Effector CD8-positive, alpha-beta T cell (primary cell): ENCODE measurements at regions not wholly inside any gene's neighbourhood (a gene's known extent, or its start where the extent isn't known, plus 50 kb on each side); places are given as distances from the start of the nearest gene placed in this dataset.
"Not testable (repeated sequence)": the region's sequence is repeated elsewhere in the genome, so short reads cannot be mapped to it uniquely, and the experiment has no call there.

Source experiments
- DNase-seq: peaks from one replicate; lab custom pipeline; 2025; lab: John Stamatoyannopoulos, UW

- no peak for DNase-seq
These were observed 254.3 kb downstream of the SOX4 start for GRCh38 chr6:21847711-21848480.

- DNase-seq, result no peak
These were observed 257.1 kb downstream of the SOX4 start for GRCh38 chr6:21850691-21851090.

GRCh38 chr6:21855811-21856455 is 262.4 kb downstream of the SOX4 start:
- DNase-seq, result no peak

GRCh38 chr6:21856456-21856825 is 262.9 kb downstream of the SOX4 start:
- no peak for DNase-seq

GRCh38 chr6:21856844-21857243 is 263.3 kb downstream of the SOX4 start:
- DNase-seq, result no peak

GRCh38 chr6:21858076-21858475 is 264.5 kb downstream of the SOX4 start:
- no peak for DNase-seq

- no peak for DNase-seq
These were observed 265.7 kb downstream of the SOX4 start for GRCh38 chr6:21859193-21859735.

GRCh38 chr6:21861942-21862341 is 268.4 kb downstream of the SOX4 start:
- no peak for DNase-seq

GRCh38 chr6:21864206-21864605 is 270.7 kb downstream of the SOX4 start:
- DNase-seq, result no peak

GRCh38 chr6:21868226-21868625 is 274.7 kb downstream of the SOX4 start:
- DNase-seq, result no peak

- DNase-seq, result no peak
These were observed 275.7 kb downstream of the SOX4 start for GRCh38 chr6:21869085-21869771.

- no peak for DNase-seq
These were observed 276.7 kb downstream of the SOX4 start for GRCh38 chr6:21870076-21870730.

- DNase-seq, result no peak
These were observed 278.3 kb downstream of the SOX4 start for GRCh38 chr6:21871831-21872230.

GRCh38 chr6:21872749-21873148 is 279.2 kb downstream of the SOX4 start:
- no peak for DNase-seq

- no peak for DNase-seq
These were observed 280.0 kb downstream of the SOX4 start for GRCh38 chr6:21873562-21873961.

GRCh38 chr6:21874372-21874771 is 280.8 kb downstream of the SOX4 start:
- DNase-seq, result no peak

GRCh38 chr6:21877037-21877436 is 283.5 kb downstream of the SOX4 start:
- DNase-seq, result not testable (repeated sequence)

GRCh38 chr6:21880249-21880648 is 286.7 kb downstream of the SOX4 start:
- DNase-seq, result not testable (repeated sequence)

GRCh38 chr6:21881969-21882465 is 288.5 kb downstream of the SOX4 start:
- no peak for DNase-seq

GRCh38 chr6:21883595-21884328 is 290.2 kb downstream of the SOX4 start:
- DNase-seq, result no peak

- no peak for DNase-seq
These were observed 291.6 kb downstream of the SOX4 start for GRCh38 chr6:21885111-21885510.
